Thyroid gland (tissue), 4 donors: ENCODE measurements at regions not wholly inside any gene's neighbourhood (a gene's known extent, or its start where the extent isn't known, plus 50 kb on each side); places are given as distances from the start of the nearest gene placed in this dataset.

Source experiments
- DNase-seq, 2 donors: peaks; one replicate each; pipeline ENCODE4 v3.0.0-alpha.2; 2019
- H3K27ac ChIP-seq, 3 donors: fragments of 200-600 bp; sonication (generic); 1 replicate in 2 of 3; 2 replicates in 1 of 3; pipeline ENCODE4 v1.5.1; 2016 to 2019; ENCODE audit warnings: mild to moderate bottlenecking in 1 of 3, moderate library complexity in 1 of 3
- H3K27me3 ChIP-seq: fragments of 200-600 bp; sonication (generic); one replicate; pipeline ENCODE4 v1.5.1; 2019
- H3K36me3 ChIP-seq, 2 donors: fragments of 200-600 bp; sonication (generic); one replicate each; pipeline ENCODE4 v1.5.1; 2016 to 2019
- H3K4me1 ChIP-seq, 2 donors: fragments of 200-600 bp; sonication (generic); one replicate each; pipeline ENCODE4 v1.5.1; 2017 to 2019
- H3K4me3 ChIP-seq, 3 donors: fragments of 200-600 bp; sonication (generic); replicated peaks in 1 of 3; 1 replicate in 2 of 3; 2 replicates in 1 of 3; pipeline ENCODE4 v1.5.1; 2016; ENCODE audit warnings: mild to moderate bottlenecking in 1 of 3
- H3K9me3 ChIP-seq: fragments of 200-600 bp; sonication (generic); one replicate; pipeline ENCODE4 v1.5.1; 2017
- CTCF ChIP-seq, 6 experiments: fragments of 200-600 bp in 3 of 6; fragments of 450-650 bp in 3 of 6; sonication (generic) in 3 of 6; IDR thresholded peaks; one replicate each; pipeline ENCODE4 v1.5.1; 2016 to 2019; ENCODE audit warnings: antibody characterized with exemption in 6 of 6, mild to moderate bottlenecking in 2 of 6, inconsistent platforms in 1 of 6, moderate library complexity in 1 of 6
- POLR2A ChIP-seq, 2 donors: fragments of 450-650 bp; IDR thresholded peaks; one replicate each; pipeline ENCODE4 v1.6.1; 2017; ENCODE audit warnings: antibody characterized with exemption in 2 of 2, mild to moderate bottlenecking in 2 of 2, moderate library complexity in 1 of 2
- WGBS, 2 donors: methylation state at CpG; one replicate each; pipeline ENCODE4 v1.1.5; 2017; 5-methylcytosine and 5-hydroxymethylcytosine counted together
- intact Hi-C: fragments of 100-400 bp; cut with DNase I; formaldehyde crosslinking; loops from one replicate; pipeline ENCODE4 v1.15.1; 2023

DNA sequence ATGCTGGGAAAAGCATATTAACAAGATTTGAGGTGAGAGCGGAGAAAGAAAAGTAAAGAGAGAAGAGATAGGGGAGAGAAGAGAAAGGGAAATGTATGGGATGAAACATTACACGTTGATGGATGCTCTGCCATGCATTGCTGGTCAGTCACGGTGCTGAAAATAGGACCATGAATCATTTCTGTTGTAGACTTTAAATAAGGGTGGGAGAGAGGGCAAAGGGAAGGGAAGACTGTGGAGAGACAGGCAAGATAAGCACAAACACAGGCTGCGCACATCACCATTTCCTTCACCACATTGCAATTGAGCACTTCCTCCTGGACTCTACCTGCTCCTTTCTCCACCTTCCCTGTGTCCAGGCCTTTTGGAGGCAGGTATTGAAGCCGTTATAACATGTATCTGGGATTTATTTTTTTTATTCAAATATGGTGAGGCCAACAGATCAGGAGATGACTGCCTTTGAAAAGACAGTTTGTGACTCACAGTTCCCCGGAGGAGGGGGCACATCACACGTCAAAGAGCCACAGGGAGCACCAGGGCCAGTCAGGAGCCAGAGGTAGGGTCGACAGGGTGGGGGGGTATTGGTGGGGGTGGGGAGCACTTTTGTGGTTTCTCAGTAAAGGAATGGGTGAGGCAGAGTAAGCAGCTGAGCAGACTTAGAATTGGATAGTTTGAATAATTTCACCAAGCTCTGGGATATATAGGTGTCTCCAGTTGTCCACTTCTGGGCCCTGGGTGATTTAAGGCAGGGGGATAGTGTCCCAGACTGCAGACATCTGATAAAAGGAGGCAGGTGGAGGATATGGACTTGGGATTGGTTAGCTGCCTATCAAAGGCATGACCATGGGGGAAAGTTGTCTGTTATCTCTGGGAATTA lies 372.8 kb upstream of the ST6GAL2 start:
- H3K4me1 ChIP-seq, result no peaks in the 10 kb centered on the region
- no peaks in the 10 kb centered on the region for H3K9me3 ChIP-seq
- TF ChIP-seq POLR2A (IDR thresholded peaks at IDR 0.05) (no peak), CTCF (IDR thresholded peaks at IDR 0.05) (no peak)
- H3K27me3 ChIP-seq, result no peaks in the 10 kb centered on the region
- intact Hi-C loops, result no loop called here
- no peaks in the 10 kb centered on the region for H3K36me3 ChIP-seq
- 80% methylated on average over 8 of the region's 8 CpGs for WGBS, 2 donors
- H3K27ac ChIP-seq, result no peak overlapping the region
- no peak for DNase-seq
- H3K4me3 ChIP-seq, result no peak overlapping the region

DNA sequence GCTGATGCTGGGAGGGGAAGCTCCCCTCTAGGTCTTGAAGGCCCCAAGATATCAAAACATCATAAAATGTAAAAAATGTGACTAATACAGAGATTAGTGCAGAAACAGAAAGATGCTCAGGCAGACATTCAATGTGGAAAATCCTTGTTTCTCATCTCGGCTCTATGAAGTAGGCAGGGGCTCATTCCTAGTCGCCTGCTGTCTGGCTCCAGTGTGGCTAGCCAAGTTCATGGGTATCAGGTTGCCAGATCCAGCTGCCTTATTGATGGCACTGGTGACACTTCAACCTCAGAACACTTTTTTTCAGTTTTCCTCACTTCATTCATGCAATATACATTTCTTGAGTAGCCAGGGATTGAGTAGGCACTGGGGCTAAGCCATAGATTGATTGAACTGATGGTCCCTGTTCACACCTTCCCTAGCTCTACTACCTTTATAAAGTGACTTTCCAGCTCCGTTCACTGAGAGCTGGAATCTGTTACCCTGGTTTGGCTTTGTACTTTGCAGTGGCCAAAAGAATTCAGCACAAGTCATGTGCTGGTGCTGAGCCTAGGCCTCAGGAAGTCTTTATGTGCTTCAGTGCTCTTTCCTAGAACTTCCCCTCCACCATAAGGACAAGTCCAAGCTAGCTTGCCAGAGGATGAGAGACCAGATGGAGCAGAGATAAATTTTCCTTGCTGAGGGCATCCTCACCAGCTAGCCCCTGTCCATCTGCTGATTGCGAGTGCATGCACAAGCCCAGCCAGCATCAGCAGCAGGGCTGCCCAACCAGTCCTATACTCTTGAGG lies 373.6 kb upstream of the ST6GAL2 start:
- H3K27me3 ChIP-seq, result no peaks in the 10 kb centered on the region
- WGBS, 2 donors, result 93 to 95% methylated on average over 4 of the region's 4 CpGs
- no peak for TF ChIP-seq POLR2A (IDR thresholded peaks at IDR 0.05)
- TF ChIP-seq CTCF (IDR thresholded peaks at IDR 0.05), result no peak
- intact Hi-C loops, result no loop called here
- H3K36me3 ChIP-seq, result no peaks in the 10 kb centered on the region
- no peaks in the 10 kb centered on the region for H3K4me1 ChIP-seq
- no peak overlapping the region for H3K4me3 ChIP-seq
- no peak overlapping the region for H3K27ac ChIP-seq
- DNase-seq, result no peak
- no peaks in the 10 kb centered on the region for H3K9me3 ChIP-seq

GRCh38 chr2:107263628-107264027 lies 377.7 kb upstream of the ST6GAL2 start:
- H3K4me1 ChIP-seq, result no peaks in the 10 kb centered on the region
- H3K9me3 ChIP-seq, result no peaks in the 10 kb centered on the region
- no peaks in the 10 kb centered on the region for H3K36me3 ChIP-seq
- no peaks in the 10 kb centered on the region for H3K27me3 ChIP-seq
- intact Hi-C loops, result no loop called here
- H3K4me3 ChIP-seq, result no peak overlapping the region
- TF ChIP-seq CTCF (IDR thresholded peaks at IDR 0.05), result no peak
- no peak for TF ChIP-seq POLR2A (IDR thresholded peaks at IDR 0.05)
- no peak for DNase-seq
- no peak overlapping the region for H3K27ac ChIP-seq
- WGBS, 2 donors, result 74 to 85% methylated on average over 3 of the region's 3 CpGs

GRCh38 chr2:107264184-107264583 lies 378.2 kb upstream of the ST6GAL2 start:
- intact Hi-C loops, result no loop called here
- Histone ChIP-seq H3K9me3 (no peaks in the 10 kb centered on the region), H3K27ac (no peak overlapping the region), H3K4me3 (no peak overlapping the region), H3K36me3 (no peaks in the 10 kb centered on the region), H3K27me3 (no peaks in the 10 kb centered on the region), H3K4me1 (no peaks in the 10 kb centered on the region)
- no peak for DNase-seq
- 95 to 96% methylated on average over 6 of the region's 6 CpGs for WGBS, 2 donors
- TF ChIP-seq POLR2A (IDR thresholded peaks at IDR 0.05) (no peak), CTCF (IDR thresholded peaks at IDR 0.05) (no peak)

DNA sequence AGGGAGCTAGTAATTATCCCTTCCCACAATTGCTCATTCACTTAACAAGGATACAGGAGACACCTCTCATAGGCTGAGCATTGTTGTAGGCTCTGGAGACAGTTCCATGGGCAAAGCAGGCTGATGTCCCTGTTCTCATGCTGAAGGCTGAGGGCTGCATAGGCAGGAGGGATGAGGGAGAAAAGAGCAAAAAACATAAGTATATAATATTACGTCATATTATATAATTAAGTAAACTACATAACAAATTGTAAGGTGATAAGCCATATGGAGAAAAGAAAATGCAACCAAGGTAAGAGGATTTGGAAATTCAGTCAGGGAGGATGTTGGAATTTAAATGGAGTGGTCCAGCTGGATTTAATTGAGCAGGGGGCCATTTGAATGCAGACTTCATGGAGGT lies 380.6 kb upstream of the ST6GAL2 start:
- WGBS, 2 donors, result 94 to 98% methylated on average over 1 of the region's 1 CpG
- no peak for DNase-seq

More for the DNA sequence above, 380.6 kb upstream of the ST6GAL2 start:
- intact Hi-C loops, result no loop called here
- Histone ChIP-seq H3K27me3 (no peaks in the 10 kb centered on the region), H3K4me3 (no peak overlapping the region), H3K9me3 (no peaks in the 10 kb centered on the region), H3K4me1 (no peaks in the 10 kb centered on the region), H3K36me3 (no peaks in the 10 kb centered on the region), H3K27ac (no peak overlapping the region)
- no peak for TF ChIP-seq POLR2A (IDR thresholded peaks at IDR 0.05)
- no peak for TF ChIP-seq CTCF (IDR thresholded peaks at IDR 0.05)
